RWPE2 (cell line): ENCODE measurements at regions not wholly inside any gene's neighbourhood (a gene's known extent, or its start where the extent isn't known, plus 50 kb on each side); places are given as distances from the start of the nearest gene placed in this dataset.

ENCODE experiments used
- ATAC-seq: fragments of 200-7000 bp; cut with Tn5 transposase; 3 replicates; pipeline ENCODE4 v1.9.1; 2021; ENCODE audit warnings: low read depth
- DNase-seq: peaks from one replicate; pipeline ENCODE4 v3.0.0-alpha.2; 2020; ENCODE audit warnings: low spot score
- H3K27ac ChIP-seq: fragments of 450-650 bp; 2 replicates; pipeline ENCODE4 v1.5.1; 2017; ENCODE audit warnings: mild to moderate bottlenecking; ENCODE audit not compliant: poor library complexity, severe bottlenecking
- H3K27me3 ChIP-seq: fragments of 250-450 bp; sonication (Bioruptor Pico); 2 replicates; pipeline ENCODE4 v1.5.1; 2021; ENCODE audit warnings: mild to moderate bottlenecking, moderate library complexity; ENCODE audit not compliant: insufficient read depth, poor library complexity, severe bottlenecking
- H3K36me3 ChIP-seq: fragments of 250-450 bp; sonication (Bioruptor Pico); 2 replicates; pipeline ENCODE4 v1.5.1; 2020; ENCODE audit warnings: low read depth, mild to moderate bottlenecking, moderate library complexity
- H3K4me1 ChIP-seq: fragments of 250-450 bp; sonication (Bioruptor Pico); 2 replicates; pipeline ENCODE4 v1.5.1; 2021; ENCODE audit warnings: mild to moderate bottlenecking, moderate library complexity; ENCODE audit not compliant: insufficient read depth, poor library complexity, severe bottlenecking
- H3K4me3 ChIP-seq: fragments of 250-450 bp; sonication (Bioruptor Pico); 2 replicates; pipeline ENCODE4 v1.5.1; 2021; ENCODE audit warnings: mild to moderate bottlenecking, moderate library complexity; ENCODE audit not compliant: severe bottlenecking
- H3K9me3 ChIP-seq: fragments of 250-450 bp; sonication (Bioruptor Pico); 2 replicates; pipeline ENCODE4 v1.5.1; 2021; ENCODE audit warnings: mild to moderate bottlenecking, moderate library complexity; ENCODE audit not compliant: severe bottlenecking
- TF ChIP-seq, protein P1 (sequence below): fragments of 450-650 bp; IDR thresholded peaks from one replicate; pipeline ENCODE4 v1.5.1; 2017; ENCODE audit warnings: mild to moderate bottlenecking, moderate library complexity; ENCODE audit not compliant: poor library complexity, severe bottlenecking

DNA sequence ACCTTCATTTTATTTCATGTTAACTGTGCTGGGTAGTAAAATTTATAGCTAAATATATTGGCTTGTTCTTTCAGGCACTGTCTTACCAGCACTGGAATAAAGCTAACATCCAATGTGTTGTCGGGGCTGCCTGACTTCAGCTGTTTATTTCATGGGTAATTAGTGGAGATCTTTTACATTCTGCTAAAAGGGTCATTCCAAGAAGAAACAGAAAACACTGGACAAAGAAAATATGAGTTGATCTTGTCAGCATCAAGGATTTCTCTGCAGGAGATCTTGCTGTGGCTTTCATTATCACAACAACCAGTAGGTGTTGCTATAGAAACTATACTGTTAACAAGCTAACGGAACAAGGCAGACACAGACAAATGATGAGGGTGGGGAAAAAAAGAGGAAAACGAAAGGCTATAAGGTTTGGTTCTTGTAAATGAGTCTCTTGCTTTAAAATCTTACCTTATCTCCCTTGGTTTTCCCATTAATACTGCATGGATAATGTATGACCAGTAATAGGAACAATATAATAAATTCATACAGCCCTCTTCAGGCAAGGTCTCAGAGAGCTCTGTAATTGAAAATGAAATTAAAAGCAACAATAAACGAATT, 206.8 kb downstream of the SIM1 start:
- no peaks in the 10 kb centered on the region for H3K4me1 ChIP-seq
- TF ChIP-seq, protein P1, sequence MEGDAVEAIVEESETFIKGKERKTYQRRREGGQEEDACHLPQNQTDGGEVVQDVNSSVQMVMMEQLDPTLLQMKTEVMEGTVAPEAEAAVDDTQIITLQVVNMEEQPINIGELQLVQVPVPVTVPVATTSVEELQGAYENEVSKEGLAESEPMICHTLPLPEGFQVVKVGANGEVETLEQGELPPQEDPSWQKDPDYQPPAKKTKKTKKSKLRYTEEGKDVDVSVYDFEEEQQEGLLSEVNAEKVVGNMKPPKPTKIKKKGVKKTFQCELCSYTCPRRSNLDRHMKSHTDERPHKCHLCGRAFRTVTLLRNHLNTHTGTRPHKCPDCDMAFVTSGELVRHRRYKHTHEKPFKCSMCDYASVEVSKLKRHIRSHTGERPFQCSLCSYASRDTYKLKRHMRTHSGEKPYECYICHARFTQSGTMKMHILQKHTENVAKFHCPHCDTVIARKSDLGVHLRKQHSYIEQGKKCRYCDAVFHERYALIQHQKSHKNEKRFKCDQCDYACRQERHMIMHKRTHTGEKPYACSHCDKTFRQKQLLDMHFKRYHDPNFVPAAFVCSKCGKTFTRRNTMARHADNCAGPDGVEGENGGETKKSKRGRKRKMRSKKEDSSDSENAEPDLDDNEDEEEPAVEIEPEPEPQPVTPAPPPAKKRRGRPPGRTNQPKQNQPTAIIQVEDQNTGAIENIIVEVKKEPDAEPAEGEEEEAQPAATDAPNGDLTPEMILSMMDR, result peak; percentile 64
- no peak overlapping the region for H3K27ac ChIP-seq
- H3K9me3 ChIP-seq, result no peaks in the 10 kb centered on the region
- DNase-seq (no peak), ATAC-seq (peak; percentile 45; the same call in 1 of the 3 replicates)
- no peaks in the 10 kb centered on the region for H3K36me3 ChIP-seq
- H3K27me3 ChIP-seq, result no peaks in the 10 kb centered on the region
- H3K4me3 ChIP-seq, result no peak overlapping the region

DNA sequence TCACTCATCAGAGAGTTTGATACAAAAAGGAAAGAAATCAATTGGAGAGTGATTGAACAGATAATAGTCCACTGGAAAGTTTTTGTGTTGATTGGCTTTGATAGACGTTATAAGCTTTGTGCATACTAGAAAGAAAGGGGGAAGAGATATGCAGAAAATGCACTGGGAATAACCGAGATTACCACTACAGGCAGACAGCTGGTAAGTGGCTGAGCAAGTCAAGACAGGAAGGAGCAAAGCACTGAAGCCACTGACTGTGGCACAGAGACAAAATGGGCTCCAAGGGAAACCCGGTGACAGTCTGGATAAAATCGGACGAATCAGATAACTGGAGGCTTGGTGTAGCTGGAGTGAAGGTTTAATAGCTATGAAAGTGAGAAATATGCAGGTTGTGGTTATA, 209.0 kb downstream of the SIM1 start:
- H3K4me3 ChIP-seq, result no peak overlapping the region
- no peaks in the 10 kb centered on the region for H3K4me1 ChIP-seq
- H3K36me3 ChIP-seq, result no peaks in the 10 kb centered on the region
- H3K27me3 ChIP-seq, result no peaks in the 10 kb centered on the region
- H3K9me3 ChIP-seq, result no peaks in the 10 kb centered on the region
- ATAC-seq, result no peak
- DNase-seq, result no peak
- no peak overlapping the region for H3K27ac ChIP-seq
- TF ChIP-seq, protein P1, result no peak

GRCh38 chr6:100247123-100247522, 217.6 kb downstream of the SIM1 start:
- DNase-seq (no peak), ATAC-seq (no peak)
- TF ChIP-seq, protein P1, result no peak
- H3K27ac ChIP-seq, result no peak overlapping the region
- H3K4me3 ChIP-seq, result no peak overlapping the region
- no peaks in the 10 kb centered on the region for H3K4me1 ChIP-seq
- no peaks in the 10 kb centered on the region for H3K36me3 ChIP-seq
- H3K9me3 ChIP-seq, result no peaks in the 10 kb centered on the region
- no peaks in the 10 kb centered on the region for H3K27me3 ChIP-seq

DNA sequence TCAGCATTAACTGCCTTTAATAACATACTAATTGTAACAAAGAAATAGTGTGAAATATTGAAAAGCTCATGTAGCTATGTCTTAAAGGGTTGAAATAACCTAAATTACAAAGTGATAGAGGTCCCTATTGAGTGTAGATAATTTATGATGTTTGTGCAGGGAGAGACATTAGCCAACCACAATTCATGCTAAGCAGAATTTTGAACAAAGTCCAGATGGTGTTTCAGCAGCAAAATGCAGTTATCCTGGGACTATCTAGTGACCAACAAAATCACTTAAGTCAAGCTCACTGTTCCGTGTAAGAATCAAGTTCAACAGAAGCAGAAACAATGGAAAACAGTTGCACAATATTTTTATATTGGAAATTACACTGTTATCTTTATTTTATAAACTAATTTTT, 218.5 kb downstream of the SIM1 start:
- ATAC-seq (no peak), DNase-seq (no peak)
- TF ChIP-seq, protein P1, result no peak
- Histone ChIP-seq H3K27me3 (no peaks in the 10 kb centered on the region), H3K27ac (no peak overlapping the region), H3K4me1 (no peaks in the 10 kb centered on the region), H3K9me3 (no peaks in the 10 kb centered on the region), H3K36me3 (no peaks in the 10 kb centered on the region), H3K4me3 (no peak overlapping the region)

DNA sequence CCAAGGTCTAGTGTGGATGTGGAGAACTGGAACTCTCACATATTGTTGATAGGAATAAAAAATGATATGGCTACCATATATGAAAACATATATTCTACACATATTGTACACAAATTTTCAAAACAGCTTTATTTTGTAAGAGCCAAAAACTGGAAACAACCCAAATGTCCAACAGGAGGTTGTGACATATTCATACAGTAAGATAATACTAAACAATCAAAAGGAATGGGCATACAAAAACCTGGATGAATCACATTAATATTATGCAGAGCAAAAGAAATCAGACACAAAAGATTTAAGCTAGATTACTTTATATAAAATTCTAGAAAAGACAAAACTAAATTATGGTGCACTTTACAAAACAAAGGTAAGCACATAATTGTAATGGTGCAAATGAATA, 223.9 kb downstream of the SIM1 start:
- H3K4me1 ChIP-seq, result no peaks in the 10 kb centered on the region
- H3K27me3 ChIP-seq, result no peaks in the 10 kb centered on the region
- H3K27ac ChIP-seq, result no peak overlapping the region
- TF ChIP-seq, protein P1, result no peak
- no peaks in the 10 kb centered on the region for H3K36me3 ChIP-seq
- H3K9me3 ChIP-seq, result no peaks in the 10 kb centered on the region
- DNase-seq (no peak), ATAC-seq (no peak)
- H3K4me3 ChIP-seq, result no peak overlapping the region
